ENCODE measurements at regions not wholly inside any gene's neighbourhood (a gene's known extent, or its start where the extent isn't known, plus 50 kb on each side); places are given as distances from the start of the nearest gene placed in this dataset.

GRCh38 chr5:3888310-3888709, 292.7 kb downstream of the IRX1 start:
- TF ChIP-seq, protein P1, sequence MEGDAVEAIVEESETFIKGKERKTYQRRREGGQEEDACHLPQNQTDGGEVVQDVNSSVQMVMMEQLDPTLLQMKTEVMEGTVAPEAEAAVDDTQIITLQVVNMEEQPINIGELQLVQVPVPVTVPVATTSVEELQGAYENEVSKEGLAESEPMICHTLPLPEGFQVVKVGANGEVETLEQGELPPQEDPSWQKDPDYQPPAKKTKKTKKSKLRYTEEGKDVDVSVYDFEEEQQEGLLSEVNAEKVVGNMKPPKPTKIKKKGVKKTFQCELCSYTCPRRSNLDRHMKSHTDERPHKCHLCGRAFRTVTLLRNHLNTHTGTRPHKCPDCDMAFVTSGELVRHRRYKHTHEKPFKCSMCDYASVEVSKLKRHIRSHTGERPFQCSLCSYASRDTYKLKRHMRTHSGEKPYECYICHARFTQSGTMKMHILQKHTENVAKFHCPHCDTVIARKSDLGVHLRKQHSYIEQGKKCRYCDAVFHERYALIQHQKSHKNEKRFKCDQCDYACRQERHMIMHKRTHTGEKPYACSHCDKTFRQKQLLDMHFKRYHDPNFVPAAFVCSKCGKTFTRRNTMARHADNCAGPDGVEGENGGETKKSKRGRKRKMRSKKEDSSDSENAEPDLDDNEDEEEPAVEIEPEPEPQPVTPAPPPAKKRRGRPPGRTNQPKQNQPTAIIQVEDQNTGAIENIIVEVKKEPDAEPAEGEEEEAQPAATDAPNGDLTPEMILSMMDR (IDR thresholded peaks at IDR 0.05): no peak
- TF ChIP-seq POLR2A (IDR thresholded peaks at IDR 0.05) (no peak), POLR2AphosphoS5 (IDR thresholded peaks at IDR 0.05) (no peak)

Data from prostate gland (tissue), 2 donors.